Uterus (tissue), 3 donors: ENCODE measurements at regions not wholly inside any gene's neighbourhood (a gene's known extent, or its start where the extent isn't known, plus 50 kb on each side); places are given as distances from the start of the nearest gene placed in this dataset.

Experiments used
- DNase-seq, 2 donors: peaks; one replicate each; pipeline ENCODE4 v3.0.0-alpha.2; 2019 to 2020
- H3K27ac ChIP-seq, 2 donors: fragments of 200-600 bp; sonication (generic); 1 replicate in 1 of 2; 2 replicates in 1 of 2; pipeline ENCODE4 v1.5.1; 2016 to 2018
- H3K27me3 ChIP-seq, 2 donors: fragments of 200-600 bp; sonication (generic); one replicate each; pipeline ENCODE4 v1.5.1; 2018 to 2019; ENCODE audit warnings: control low read depth in 1 of 2
- H3K36me3 ChIP-seq, 2 donors: fragments of 200-600 bp; sonication (generic); one replicate each; pipeline ENCODE4 v1.5.1; 2019; ENCODE audit warnings: control low read depth in 1 of 2
- H3K4me1 ChIP-seq, 2 donors: fragments of 200-600 bp; sonication (generic); one replicate each; pipeline ENCODE4 v1.5.1; 2018 to 2019; ENCODE audit warnings: control low read depth in 1 of 2
- H3K4me3 ChIP-seq, 2 donors: fragments of 200-600 bp; sonication (generic); 1 replicate in 1 of 2; 2 replicates in 1 of 2; pipeline ENCODE4 v1.5.1; 2018 to 2019; ENCODE audit warnings: mild to moderate bottlenecking in 1 of 2
- H3K9me3 ChIP-seq, 2 donors: fragments of 200-600 bp; sonication (generic); one replicate each; pipeline ENCODE4 v1.5.1; 2019; ENCODE audit warnings: control low read depth in 1 of 2
- POLR2A ChIP-seq, 2 donors: fragments of 450-650 bp; IDR thresholded peaks; one replicate each; pipeline ENCODE4 v1.6.1; 2016; ENCODE audit warnings: antibody characterized with exemption in 2 of 2, mild to moderate bottlenecking in 1 of 2, moderate library complexity in 1 of 2
- intact Hi-C: fragments of 100-400 bp; cut with DNase I; formaldehyde crosslinking; loops from one replicate; pipeline ENCODE4 v1.15.1; 2023; ENCODE audit warnings: low total_unique reads
- TF ChIP-seq, protein P1 (sequence below), 4 experiments: fragments of 200-600 bp in 2 of 4; fragments of 450-650 bp in 2 of 4; sonication (generic) in 2 of 4; IDR thresholded peaks; one replicate each; pipeline ENCODE4 v1.5.1; 2016 to 2019; ENCODE audit warnings: antibody characterized with exemption in 4 of 4, mild to moderate bottlenecking in 2 of 4, moderate library complexity in 1 of 4
- donor health status: DM: yes; HTN: yes; CAD: no.

DNA sequence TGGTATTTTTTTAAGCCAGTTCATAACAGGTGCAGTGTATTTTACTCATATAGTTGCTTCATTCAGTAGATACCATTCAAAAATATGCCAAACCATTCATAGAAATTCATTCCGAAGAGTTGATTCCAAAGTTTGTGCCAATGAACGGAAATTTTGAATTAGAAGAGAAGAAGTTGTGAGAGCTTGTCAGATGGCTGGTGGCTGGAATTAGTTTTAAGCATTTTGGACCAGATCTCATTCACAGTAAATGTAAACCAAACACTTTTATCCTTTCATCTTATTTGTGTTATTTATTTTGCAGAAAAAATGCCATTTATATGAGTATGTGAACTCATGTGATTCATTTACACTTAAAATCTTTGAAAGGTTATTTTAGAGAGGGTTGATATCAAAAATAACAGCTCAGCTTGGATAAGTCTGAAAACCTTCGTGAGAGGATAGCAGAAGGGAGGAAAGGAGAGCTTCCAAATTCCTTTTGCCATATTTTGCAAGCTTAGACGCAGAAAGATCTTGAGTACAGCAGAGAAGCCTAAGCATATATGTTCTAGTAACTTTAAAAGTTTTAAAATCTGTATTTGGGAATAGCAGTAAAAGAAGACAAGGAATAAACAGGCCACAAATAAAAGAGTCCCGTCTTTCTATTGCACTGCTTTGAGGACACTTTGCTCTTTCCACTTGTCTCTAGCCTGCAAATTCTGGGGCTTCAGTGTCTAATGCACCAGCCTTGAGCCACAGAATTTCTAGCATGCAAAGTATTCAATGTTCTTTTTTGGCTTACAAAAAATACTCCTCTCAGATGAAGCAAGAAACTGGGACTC is 253.6 kb upstream of the FLRT2 start:
- Histone ChIP-seq H3K27ac (no peak overlapping the region), H3K36me3 (no peaks in the 10 kb centered on the region), H3K9me3 (no peaks in the 10 kb centered on the region), H3K4me3 (no peak overlapping the region), H3K4me1 (no peaks in the 10 kb centered on the region), H3K27me3 (no peaks in the 10 kb centered on the region)
- TF ChIP-seq, protein P1, sequence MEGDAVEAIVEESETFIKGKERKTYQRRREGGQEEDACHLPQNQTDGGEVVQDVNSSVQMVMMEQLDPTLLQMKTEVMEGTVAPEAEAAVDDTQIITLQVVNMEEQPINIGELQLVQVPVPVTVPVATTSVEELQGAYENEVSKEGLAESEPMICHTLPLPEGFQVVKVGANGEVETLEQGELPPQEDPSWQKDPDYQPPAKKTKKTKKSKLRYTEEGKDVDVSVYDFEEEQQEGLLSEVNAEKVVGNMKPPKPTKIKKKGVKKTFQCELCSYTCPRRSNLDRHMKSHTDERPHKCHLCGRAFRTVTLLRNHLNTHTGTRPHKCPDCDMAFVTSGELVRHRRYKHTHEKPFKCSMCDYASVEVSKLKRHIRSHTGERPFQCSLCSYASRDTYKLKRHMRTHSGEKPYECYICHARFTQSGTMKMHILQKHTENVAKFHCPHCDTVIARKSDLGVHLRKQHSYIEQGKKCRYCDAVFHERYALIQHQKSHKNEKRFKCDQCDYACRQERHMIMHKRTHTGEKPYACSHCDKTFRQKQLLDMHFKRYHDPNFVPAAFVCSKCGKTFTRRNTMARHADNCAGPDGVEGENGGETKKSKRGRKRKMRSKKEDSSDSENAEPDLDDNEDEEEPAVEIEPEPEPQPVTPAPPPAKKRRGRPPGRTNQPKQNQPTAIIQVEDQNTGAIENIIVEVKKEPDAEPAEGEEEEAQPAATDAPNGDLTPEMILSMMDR (IDR thresholded peaks at IDR 0.05): no peak
- TF ChIP-seq POLR2A (IDR thresholded peaks at IDR 0.05): no peak
- intact Hi-C loops: no loop called here
- no peak for DNase-seq

DNA sequence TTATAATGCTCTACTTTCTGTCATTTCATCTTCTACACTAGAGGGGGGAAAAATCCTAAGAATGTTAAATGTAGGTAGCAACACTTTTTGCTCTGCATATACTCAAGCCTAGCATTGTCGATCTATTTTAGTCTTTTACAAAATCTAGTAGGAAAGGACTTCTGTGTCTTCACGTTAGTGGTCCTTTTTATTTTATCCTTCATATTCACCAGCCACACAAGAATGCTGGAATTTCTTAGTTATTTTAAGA is 253.0 kb upstream of the FLRT2 start:
- no peak overlapping the region for H3K27ac ChIP-seq
- TF ChIP-seq POLR2A (IDR thresholded peaks at IDR 0.05): no peak
- TF ChIP-seq, protein P1 (IDR thresholded peaks at IDR 0.05): no peak
- no peaks in the 10 kb centered on the region for H3K27me3 ChIP-seq
- no peaks in the 10 kb centered on the region for H3K36me3 ChIP-seq
- no peak overlapping the region for H3K4me3 ChIP-seq
- no peaks in the 10 kb centered on the region for H3K4me1 ChIP-seq
- no peaks in the 10 kb centered on the region for H3K9me3 ChIP-seq
- no peak for DNase-seq
- intact Hi-C loops: no loop called here

GRCh38 chr14:85279407-85279806 is 250.5 kb upstream of the FLRT2 start:
- Histone ChIP-seq H3K4me3 (no peak overlapping the region), H3K4me1 (no peaks in the 10 kb centered on the region), H3K27ac (no peak overlapping the region), H3K9me3 (no peaks in the 10 kb centered on the region), H3K36me3 (no peaks in the 10 kb centered on the region), H3K27me3 (no peaks in the 10 kb centered on the region)
- no peak for DNase-seq
- TF ChIP-seq, protein P1 (IDR thresholded peaks at IDR 0.05): no peak
- no peak for TF ChIP-seq POLR2A (IDR thresholded peaks at IDR 0.05)
- intact Hi-C loops: no loop called here

GRCh38 chr14:85280074-85280473 is 249.9 kb upstream of the FLRT2 start:
- Histone ChIP-seq H3K27ac (no peak overlapping the region), H3K36me3 (no peaks in the 10 kb centered on the region), H3K27me3 (no peaks in the 10 kb centered on the region), H3K4me1 (no peaks in the 10 kb centered on the region), H3K9me3 (no peaks in the 10 kb centered on the region), H3K4me3 (no peak overlapping the region)
- DNase-seq: no peak
- TF ChIP-seq, protein P1 (IDR thresholded peaks at IDR 0.05): no peak
- no peak for TF ChIP-seq POLR2A (IDR thresholded peaks at IDR 0.05)
- intact Hi-C loops: no loop called here

- intact Hi-C loops: no loop called here
- H3K4me3 ChIP-seq: no peak overlapping the region
- TF ChIP-seq, protein P1 (IDR thresholded peaks at IDR 0.05): no peak
- TF ChIP-seq POLR2A (IDR thresholded peaks at IDR 0.05): no peak
- no peak overlapping the region for H3K27ac ChIP-seq
- no peak for DNase-seq
- no peaks in the 10 kb centered on the region for H3K27me3 ChIP-seq
- H3K4me1 ChIP-seq: no peaks in the 10 kb centered on the region
- H3K36me3 ChIP-seq: no peaks in the 10 kb centered on the region
- no peaks in the 10 kb centered on the region for H3K9me3 ChIP-seq
Observed at GRCh38 chr14:85281921-85282320, 248.0 kb upstream of the FLRT2 start.
